ENCODE measurements at regions not wholly inside any gene's neighbourhood (a gene's known extent, or its start where the extent isn't known, plus 50 kb on each side); places are given as distances from the start of the nearest gene placed in this dataset.

DNA sequence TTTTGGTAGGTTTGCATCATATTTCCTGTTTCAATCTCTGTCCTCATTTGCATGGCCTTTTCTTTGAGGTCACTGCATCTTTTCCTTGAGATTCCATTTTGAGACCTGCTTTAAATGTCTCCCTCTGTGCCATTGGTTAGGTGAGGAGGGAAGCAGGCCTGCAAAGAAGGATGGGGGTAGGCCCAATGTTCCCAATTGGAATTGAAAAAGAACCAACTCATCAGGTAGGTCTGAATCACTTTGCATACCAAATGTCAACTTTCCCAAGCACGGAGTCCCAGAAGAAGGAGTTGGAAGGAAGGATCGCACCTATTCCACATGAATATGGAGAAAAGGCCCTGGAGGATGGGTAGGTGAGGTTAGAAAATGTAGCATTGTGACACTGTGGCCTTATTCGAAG is 318.5 kb downstream of the BLID start:
- no peak for TF ChIP-seq CTCF (IDR thresholded peaks at IDR 0.05)
- no peak for TF ChIP-seq POLR2A (IDR thresholded peaks at IDR 0.05)

Measured in Peyer's patch (tissue), 4 donors.